ENCODE measurements at regions not wholly inside any gene's neighbourhood (a gene's known extent, or its start where the extent isn't known, plus 50 kb on each side); places are given as distances from the start of the nearest gene placed in this dataset.

GRCh38 chr14:97499790-97500481 lies 702.8 kb downstream of the VRK1 start:
- TF ChIP-seq SMAD3 (CRISPR knock-in tag; IDR thresholded peaks at IDR 0.05) (no peak), YEATS4 (CRISPR knock-in tag; IDR thresholded peaks at IDR 0.05; ENCODE audit: borderline replicate concordance) (no peak), ATF7 (IDR thresholded peaks at IDR 0.05) (no peak), ATF7 (CRISPR knock-in tag; IDR thresholded peaks at IDR 0.05) (no peak), FOXM1 (CRISPR knock-in tag; IDR thresholded peaks at IDR 0.05) (no peak), MAZ (IDR thresholded peaks at IDR 0.05; ENCODE audit: borderline replicate concordance, low read depth, low read length) (no peak), MAZ (CRISPR knock-in tag; IDR thresholded peaks at IDR 0.05; ENCODE audit: low read depth) (no peak), ZBTB26 (CRISPR knock-in tag; IDR thresholded peaks at IDR 0.05; ENCODE audit: borderline replicate concordance) (no peak), ZC3H4 (CRISPR knock-in tag; IDR thresholded peaks at IDR 0.05; ENCODE audit: borderline replicate concordance) (no peak), FOXA3 (CRISPR knock-in tag; IDR thresholded peaks at IDR 0.05) (no peak), ATF7-NPFF (CRISPR knock-in tag; IDR thresholded peaks at IDR 0.05; ENCODE audit: low read depth) (no peak), GTF3A (CRISPR knock-in tag; conservative IDR thresholded peaks at IDR 0.05) (no peak), TRIM22 (IDR thresholded peaks at IDR 0.05) (no peak), JARID2 (CRISPR knock-in tag; IDR thresholded peaks at IDR 0.05; ENCODE audit: insufficient replicate concordance) (no peak), CBX5 (CRISPR knock-in tag; IDR thresholded peaks at IDR 0.05; ENCODE audit: borderline replicate concordance) (no peak)
- DNase-seq (ENCODE audit: low spot score), result no peak
- H3K9ac ChIP-seq (ENCODE audit: insufficient read depth, low read depth, low read length), result no peak overlapping the region
- no peak overlapping the region for H3K27ac ChIP-seq (ENCODE audit: extremely low read length, insufficient read depth, low read length)
- FAIRE-seq, result no peak
- H3K4me1 ChIP-seq (ENCODE audit: insufficient read depth, low read length), result no peaks in the 10 kb centered on the region
- H3K9me3 ChIP-seq (ENCODE audit: low read length), result peaks cover 90% of the 10 kb centered on the region
- POLR2A ChIA-PET, result no interaction called here
- no peaks in the 10 kb centered on the region; a peak in 1 of 5 replicates for H3K27me3 ChIP-seq (ENCODE audit: control insufficient read depth in 1 of 2, insufficient read depth in 2 of 2, low read length in 2 of 2)
- CTCF ChIA-PET (ENCODE audit: low intra/inter-chr PET ratio, low total read pairs), result no interaction called here
- in situ Hi-C loops (cut with HindIII; ENCODE audit: extremely low pct_ligation_motif_present, low pct_unique_long_range_greater_than_20kb) (no loop called here), intact Hi-C loops (cut with micrococcal nuclease; ENCODE audit: unreplicated experiment) (no loop called here)
- H3K4me3 ChIP-seq (replicated peaks in 1 of 3; ENCODE audit: insufficient read depth in 1 of 3, low read depth in 2 of 3, low read length in 3 of 3), result no peak overlapping the region
- no peaks in the 10 kb centered on the region for H4K20me1 ChIP-seq (ENCODE audit: insufficient read depth, low read length)
- no peaks in the 10 kb centered on the region for H3K36me3 ChIP-seq (replicated peaks in 1 of 2; ENCODE audit: control insufficient read depth in 1 of 2, insufficient read depth in 2 of 2, low read length in 2 of 2)
- H2AFZ ChIP-seq (ENCODE audit: low read length), result no peak overlapping the region
- H3K4me2 ChIP-seq (ENCODE audit: low read depth, low read length), result no peak overlapping the region
- no peaks in the 10 kb centered on the region for H3K79me2 ChIP-seq (ENCODE audit: insufficient read depth, low read length)
- 6% methylated on average over 3 of the region's 6 CpGs for WGBS (ENCODE audit: low lambda C conversion rate)
- BruUV-seq (replicated peaks), result no TSS peak
- ATAC-seq, result no peak

All from HepG2 (cell line).